Upper lobe of right lung (tissue), 1 donor: ENCODE measurements at regions not wholly inside any gene's neighbourhood (a gene's known extent, or its start where the extent isn't known, plus 50 kb on each side); places are given as distances from the start of the nearest gene placed in this dataset.
"Not testable (repeated sequence)": the region's sequence is repeated elsewhere in the genome, so short reads cannot be mapped to it uniquely, and the experiment has no call there.

ENCODE experiments used
- ATAC-seq: fragments of 200-7000 bp; cut with Tn5 transposase; one replicate; pipeline ENCODE4 v1.9.1; 2020; ENCODE audit warnings: mild to moderate bottlenecking, moderate library complexity
- DNase-seq: peaks from one replicate; pipeline ENCODE4 v3.0.0-alpha.2; 2020
- H3K27ac ChIP-seq: fragments of 200-600 bp; one replicate; pipeline ENCODE4 v1.8.0; 2022
- H3K27me3 ChIP-seq: fragments of 200-600 bp; one replicate; pipeline ENCODE4 v1.8.0; 2022; ENCODE audit warnings: mild to moderate bottlenecking
- H3K36me3 ChIP-seq: fragments of 200-600 bp; one replicate; pipeline ENCODE4 v1.8.0; 2022
- H3K4me1 ChIP-seq: fragments of 200-600 bp; one replicate; pipeline ENCODE4 v1.8.0; 2022
- H3K4me3 ChIP-seq: fragments of 200-600 bp; one replicate; pipeline ENCODE4 v1.8.0; 2022; ENCODE audit warnings: mild to moderate bottlenecking
- H3K9me3 ChIP-seq: fragments of 200-600 bp; one replicate; pipeline ENCODE4 v1.8.0; 2022
- intact Hi-C: fragments of 100-400 bp; cut with DNase I; formaldehyde crosslinking; loops from one replicate; pipeline ENCODE4 v1.11.0; 2022
- TF ChIP-seq, protein P1 (sequence below): fragments of 200-600 bp; IDR thresholded peaks from one replicate; pipeline ENCODE4 v1.8.0; 2022; ENCODE audit warnings: antibody characterized with exemption
- donor health status: DM: no; HTN: yes; CAD: no; lungs with severe emphysema.

DNA sequence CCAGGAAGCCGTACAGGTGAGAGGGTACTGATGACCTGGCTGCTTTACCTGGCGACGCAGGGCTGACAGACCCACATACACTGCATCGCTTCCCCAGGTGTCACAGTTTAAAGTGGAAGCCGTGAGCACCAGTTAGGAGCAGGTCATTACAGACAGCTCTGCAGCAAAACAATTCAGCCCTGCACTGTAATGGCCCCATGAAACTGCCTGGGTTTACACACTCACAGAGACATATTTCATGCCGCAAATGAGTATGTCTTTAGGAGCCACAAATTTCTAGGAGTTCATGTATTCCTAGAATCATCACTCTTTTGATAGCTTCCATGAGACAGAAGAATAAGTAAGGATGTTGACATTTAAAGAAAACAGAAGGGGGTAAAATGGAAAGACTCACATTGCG is 723.1 kb downstream of the MATN1 start:
- Histone ChIP-seq H3K27ac (no peak overlapping the region), H3K27me3 (no peaks in the 10 kb centered on the region), H3K9me3 (no peaks in the 10 kb centered on the region), H3K4me1 (no peaks in the 10 kb centered on the region), H3K36me3 (no peaks in the 10 kb centered on the region), H3K4me3 (no peak overlapping the region)
- intact Hi-C loops = no loop called here
- no peak for DNase-seq
- ATAC-seq = no peak
- TF ChIP-seq, protein P1, sequence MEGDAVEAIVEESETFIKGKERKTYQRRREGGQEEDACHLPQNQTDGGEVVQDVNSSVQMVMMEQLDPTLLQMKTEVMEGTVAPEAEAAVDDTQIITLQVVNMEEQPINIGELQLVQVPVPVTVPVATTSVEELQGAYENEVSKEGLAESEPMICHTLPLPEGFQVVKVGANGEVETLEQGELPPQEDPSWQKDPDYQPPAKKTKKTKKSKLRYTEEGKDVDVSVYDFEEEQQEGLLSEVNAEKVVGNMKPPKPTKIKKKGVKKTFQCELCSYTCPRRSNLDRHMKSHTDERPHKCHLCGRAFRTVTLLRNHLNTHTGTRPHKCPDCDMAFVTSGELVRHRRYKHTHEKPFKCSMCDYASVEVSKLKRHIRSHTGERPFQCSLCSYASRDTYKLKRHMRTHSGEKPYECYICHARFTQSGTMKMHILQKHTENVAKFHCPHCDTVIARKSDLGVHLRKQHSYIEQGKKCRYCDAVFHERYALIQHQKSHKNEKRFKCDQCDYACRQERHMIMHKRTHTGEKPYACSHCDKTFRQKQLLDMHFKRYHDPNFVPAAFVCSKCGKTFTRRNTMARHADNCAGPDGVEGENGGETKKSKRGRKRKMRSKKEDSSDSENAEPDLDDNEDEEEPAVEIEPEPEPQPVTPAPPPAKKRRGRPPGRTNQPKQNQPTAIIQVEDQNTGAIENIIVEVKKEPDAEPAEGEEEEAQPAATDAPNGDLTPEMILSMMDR = no peak

DNA sequence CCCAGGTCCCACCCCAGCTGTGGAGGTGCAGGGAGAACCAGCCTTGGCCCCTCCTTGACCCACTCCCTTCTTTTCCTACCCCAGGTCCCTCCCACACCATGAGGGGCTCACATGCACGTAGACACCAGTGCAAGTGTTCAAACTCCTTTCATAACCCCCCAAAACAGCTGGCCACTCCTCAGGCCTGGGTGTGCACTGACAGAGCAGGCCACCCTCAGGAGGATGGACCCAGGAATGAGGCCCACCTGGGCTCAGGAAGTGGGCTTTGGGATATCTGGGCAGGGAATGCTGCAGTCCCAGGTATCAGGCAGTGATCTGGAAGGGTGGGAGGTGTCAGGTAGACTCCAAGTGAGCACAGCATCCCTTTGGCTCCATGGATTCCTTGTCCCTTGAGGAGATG is 723.8 kb downstream of the MATN1 start:
- Histone ChIP-seq H3K27ac (no peak overlapping the region), H3K36me3 (no peaks in the 10 kb centered on the region), H3K27me3 (no peaks in the 10 kb centered on the region), H3K4me3 (no peak overlapping the region), H3K9me3 (no peaks in the 10 kb centered on the region), H3K4me1 (no peaks in the 10 kb centered on the region)
- TF ChIP-seq, protein P1 = no peak
- ATAC-seq = no peak
- intact Hi-C loops = no loop called here
- DNase-seq = no peak

DNA sequence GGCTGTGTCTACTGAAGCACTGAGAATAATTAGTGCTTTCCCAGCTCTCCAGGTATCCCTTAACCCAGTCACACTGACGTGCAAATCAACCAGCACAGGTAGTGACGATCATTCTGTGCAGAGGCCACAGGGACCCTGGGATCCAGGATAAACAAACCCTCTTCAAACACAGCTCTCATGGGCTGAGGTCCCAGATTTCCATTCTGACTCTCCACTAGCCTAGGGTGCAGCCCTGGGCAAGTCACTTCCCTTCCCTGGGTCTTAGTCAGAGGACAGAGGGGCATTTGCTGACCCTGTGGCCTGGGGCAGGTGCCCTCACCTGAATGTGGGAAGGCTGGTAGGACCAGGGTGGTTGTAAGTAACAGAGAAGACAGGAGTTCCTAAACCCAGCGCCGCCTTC is 724.7 kb downstream of the MATN1 start:
- ATAC-seq (no peak), DNase-seq (no peak)
- intact Hi-C loops = no loop called here
- no peaks in the 10 kb centered on the region for H3K9me3 ChIP-seq
- TF ChIP-seq, protein P1 = no peak
- no peak overlapping the region for H3K4me3 ChIP-seq
- no peaks in the 10 kb centered on the region for H3K27me3 ChIP-seq
- no peak overlapping the region for H3K27ac ChIP-seq
- H3K36me3 ChIP-seq = no peaks in the 10 kb centered on the region
- no peaks in the 10 kb centered on the region for H3K4me1 ChIP-seq

DNA sequence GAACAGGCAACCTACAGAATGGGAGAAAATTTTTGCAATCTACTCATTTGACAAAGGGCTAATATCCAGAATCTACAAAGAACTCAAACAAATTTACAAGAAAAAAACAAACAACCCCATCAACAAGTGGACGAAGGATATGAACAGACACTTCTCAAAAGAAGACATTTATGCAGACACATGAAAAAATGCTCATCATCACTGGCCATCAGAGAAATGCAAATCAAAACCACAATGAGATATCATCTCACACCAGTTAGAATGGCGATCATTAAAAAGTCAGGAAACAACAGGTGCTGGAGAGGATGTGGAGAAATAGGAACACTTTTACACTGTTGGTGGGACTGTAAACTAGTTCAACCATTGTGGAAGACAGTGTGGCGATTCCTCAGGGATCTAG is 725.6 kb downstream of the MATN1 start:
- DNase-seq, H3K27me3 ChIP-seq, intact Hi-C loops, H3K36me3 ChIP-seq, H3K4me1 ChIP-seq, H3K9me3 ChIP-seq, H3K27ac ChIP-seq, ATAC-seq, H3K4me3 ChIP-seq: not testable (repeated sequence)

DNA sequence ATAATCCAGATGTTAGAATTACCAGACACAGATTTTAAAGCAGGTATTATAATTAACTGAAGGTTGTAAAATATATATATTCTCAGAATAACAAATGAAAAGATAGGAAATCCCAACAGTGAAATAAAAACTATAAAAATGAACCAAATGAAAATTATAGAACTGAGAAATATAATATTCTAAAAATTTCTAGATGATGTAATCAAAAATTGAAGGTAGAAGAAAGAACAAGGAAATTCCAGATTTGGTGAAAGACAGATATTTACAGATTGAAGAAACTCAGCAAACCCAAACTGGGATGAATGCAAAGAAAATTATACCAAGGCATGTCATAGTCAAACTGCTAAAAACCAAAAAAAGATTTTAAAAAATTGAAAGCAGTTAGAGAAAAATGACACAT is 729.4 kb downstream of the MATN1 start:
- intact Hi-C loops = no loop called here
- H3K4me3 ChIP-seq = no peak overlapping the region
- no peaks in the 10 kb centered on the region for H3K36me3 ChIP-seq
- H3K4me1 ChIP-seq = no peaks in the 10 kb centered on the region
- TF ChIP-seq, protein P1 = no peak
- ATAC-seq (no peak), DNase-seq (no peak)
- H3K9me3 ChIP-seq = no peaks in the 10 kb centered on the region
- no peak overlapping the region for H3K27ac ChIP-seq
- no peaks in the 10 kb centered on the region for H3K27me3 ChIP-seq

DNA sequence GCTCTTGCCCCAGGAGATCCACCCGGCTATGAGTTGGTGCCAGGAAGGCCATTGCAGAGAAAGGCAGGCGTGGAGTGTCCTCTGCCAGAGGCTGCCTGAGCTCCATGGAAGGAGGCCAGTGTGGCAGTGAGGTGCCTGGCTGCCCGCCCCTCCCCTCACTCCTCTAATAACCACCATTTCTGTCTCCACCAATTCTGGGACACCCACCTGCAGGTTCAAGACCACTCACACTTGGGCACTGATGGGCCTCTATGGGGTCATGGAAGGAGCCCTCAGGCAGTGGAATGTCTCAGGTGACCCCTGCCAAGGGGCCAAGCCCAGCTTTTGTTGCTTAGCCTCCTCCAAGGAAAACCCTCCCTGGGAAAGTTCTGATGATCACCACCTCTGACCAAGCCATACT is 731.6 kb downstream of the MATN1 start:
- intact Hi-C loops = no loop called here
- DNase-seq = no peak
- TF ChIP-seq, protein P1 = no peak
- Histone ChIP-seq H3K27ac (no peak overlapping the region), H3K4me1 (no peaks in the 10 kb centered on the region), H3K27me3 (no peaks in the 10 kb centered on the region), H3K4me3 (no peak overlapping the region), H3K9me3 (no peaks in the 10 kb centered on the region), H3K36me3 (no peaks in the 10 kb centered on the region)
- ATAC-seq = no peak
